ENCODE measurements at regions not wholly inside any gene's neighbourhood (a gene's known extent, or its start where the extent isn't known, plus 50 kb on each side); places are given as distances from the start of the nearest gene placed in this dataset.
"Not testable (repeated sequence)": the region's sequence is repeated elsewhere in the genome, so short reads cannot be mapped to it uniquely, and the experiment has no call there.

DNA sequence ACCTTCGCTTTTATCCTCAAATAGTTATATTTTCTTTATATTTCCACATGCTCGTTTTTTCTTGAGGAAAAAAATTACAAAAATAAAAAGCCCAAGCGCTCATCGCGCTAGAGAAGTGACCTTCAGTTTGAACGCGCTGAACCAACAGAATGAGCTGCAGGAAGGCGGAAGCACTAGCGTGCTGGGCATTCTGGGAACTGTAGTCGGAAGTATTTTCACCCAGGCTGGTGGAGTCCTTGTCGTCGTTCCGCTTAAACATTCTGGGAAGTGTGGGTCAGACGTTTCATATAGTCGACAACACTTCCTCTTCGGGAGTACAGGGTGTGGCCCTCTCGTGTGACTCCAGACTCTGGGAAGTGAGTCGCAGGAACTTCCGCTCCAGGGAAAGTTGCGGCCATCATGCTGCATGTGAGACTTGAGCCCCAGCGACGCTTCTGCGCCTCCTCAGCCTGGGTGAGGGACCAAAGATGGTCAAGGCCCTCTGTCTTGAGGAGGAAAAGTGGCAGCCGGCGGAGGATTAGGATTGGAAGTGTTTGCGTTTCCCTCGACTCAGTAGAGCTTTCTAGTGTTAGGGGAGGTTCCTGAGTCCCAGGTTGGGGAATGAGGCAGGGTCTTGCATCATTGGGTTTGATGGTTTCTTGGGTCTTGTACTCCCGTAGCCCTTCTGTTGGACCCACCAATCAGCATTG, 84.1 kb upstream of the GPR39 start:
- H3K27me3 ChIP-seq (ENCODE audit: insufficient read depth, low read depth); H4K20me1 ChIP-seq (ENCODE audit: insufficient read depth); H3K36me3 ChIP-seq (ENCODE audit: insufficient read depth); H3K27ac ChIP-seq; H3K4me1 ChIP-seq (ENCODE audit: low read depth, poor library complexity, severe bottlenecking); H3K4me2 ChIP-seq; H3K79me2 ChIP-seq (ENCODE audit: insufficient read depth, low read depth); H3K4me3 ChIP-seq (IDR thresholded peaks at IDR 0.05; ENCODE audit: insufficient read depth, low read depth, low read length); H3K9ac ChIP-seq; H2AFZ ChIP-seq (ENCODE audit: low read depth): not testable (repeated sequence)

DNA sequence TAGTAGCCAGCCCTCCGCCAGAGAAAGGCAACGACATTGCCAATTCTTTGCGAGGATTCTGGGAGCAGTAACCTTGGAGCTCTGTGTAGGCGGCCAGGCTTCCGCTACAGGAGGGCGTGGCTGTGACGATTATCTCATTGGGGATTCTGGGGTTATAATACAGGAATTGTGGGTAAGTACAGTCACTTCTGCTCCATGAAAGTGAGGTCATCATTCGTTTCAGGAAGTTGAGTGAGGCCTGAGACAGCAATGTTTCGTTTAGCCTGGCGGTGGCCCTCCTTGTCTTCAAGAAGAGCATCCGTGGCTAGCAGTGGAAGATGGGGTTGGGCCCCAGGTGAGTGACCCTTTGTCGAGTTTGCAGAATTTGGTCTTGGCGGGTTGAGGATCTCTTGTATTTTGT, 79.5 kb upstream of the GPR39 start:
- H3K79me2 ChIP-seq (ENCODE audit: insufficient read depth, low read depth); H2AFZ ChIP-seq (ENCODE audit: low read depth); H3K27me3 ChIP-seq (ENCODE audit: insufficient read depth, low read depth); H3K4me3 ChIP-seq (IDR thresholded peaks at IDR 0.05; ENCODE audit: insufficient read depth, low read depth, low read length); H3K27ac ChIP-seq; H3K36me3 ChIP-seq (ENCODE audit: insufficient read depth); H3K4me1 ChIP-seq (ENCODE audit: low read depth, poor library complexity, severe bottlenecking); H3K4me2 ChIP-seq; H3K9ac ChIP-seq; H4K20me1 ChIP-seq (ENCODE audit: insufficient read depth): not testable (repeated sequence)

DNA sequence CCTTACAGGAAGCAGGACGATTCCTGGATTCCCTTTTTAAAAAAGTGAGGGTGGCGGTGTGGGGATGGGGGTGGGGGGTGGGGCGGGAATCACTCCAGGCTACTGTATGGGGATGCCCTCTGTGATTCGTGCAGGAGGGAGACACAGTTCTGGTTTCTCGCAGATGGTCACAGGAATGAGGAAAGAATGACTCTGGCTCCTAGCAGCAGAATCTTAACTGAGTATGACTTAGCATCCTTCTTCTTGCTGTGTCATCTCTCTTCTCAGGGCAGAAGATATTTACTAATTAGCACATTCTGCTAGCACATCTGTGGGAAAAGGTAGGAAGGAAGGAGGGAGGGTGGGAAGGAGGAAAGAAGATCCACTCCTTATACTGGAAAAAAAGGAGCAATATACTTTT, 78.8 kb upstream of the GPR39 start:
- not testable (repeated sequence) for H3K4me1 ChIP-seq (ENCODE audit: low read depth, poor library complexity, severe bottlenecking); H3K27me3 ChIP-seq (ENCODE audit: insufficient read depth, low read depth); H3K36me3 ChIP-seq (ENCODE audit: insufficient read depth); H3K27ac ChIP-seq; H3K9ac ChIP-seq; H3K4me2 ChIP-seq; H3K4me3 ChIP-seq (IDR thresholded peaks at IDR 0.05; ENCODE audit: insufficient read depth, low read depth, low read length); H2AFZ ChIP-seq (ENCODE audit: low read depth); H3K79me2 ChIP-seq (ENCODE audit: insufficient read depth, low read depth); H4K20me1 ChIP-seq (ENCODE audit: insufficient read depth)

DNA sequence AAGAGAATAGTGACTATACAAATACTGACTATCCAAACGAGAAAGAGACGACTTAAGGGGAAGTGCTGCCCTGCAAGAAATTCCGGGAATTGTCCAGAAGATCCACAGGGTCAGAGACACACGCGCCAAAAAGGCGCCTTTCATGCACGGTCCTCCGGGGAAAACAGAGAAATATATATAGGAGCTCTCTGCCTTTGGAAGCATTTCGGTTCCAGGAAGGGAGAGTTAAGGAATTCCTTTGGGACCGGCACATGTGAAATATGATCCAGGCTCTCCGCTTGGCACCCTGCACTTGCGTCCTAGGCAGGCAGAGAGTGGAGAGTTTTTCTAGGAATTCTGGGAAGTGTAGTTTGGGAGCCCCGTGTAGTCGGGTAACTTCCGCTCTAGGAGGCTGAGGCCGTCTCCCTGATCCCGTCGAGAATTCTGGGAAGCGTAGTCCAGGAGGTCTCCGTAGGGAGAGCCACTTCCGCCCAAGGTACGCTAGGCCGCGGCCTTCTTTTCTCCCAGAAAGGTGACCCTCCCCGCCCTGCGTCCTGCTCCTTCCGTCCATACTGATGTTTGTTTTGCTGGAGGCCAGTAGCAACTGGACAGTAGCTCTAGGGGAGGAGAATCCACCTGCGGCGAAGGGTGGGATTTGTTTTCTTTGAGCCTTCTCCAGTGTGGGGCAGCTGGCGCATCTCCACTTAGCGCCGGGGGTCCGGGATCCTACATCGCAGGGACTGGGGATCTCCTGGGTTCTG, 69.4 kb upstream of the GPR39 start:
- H3K27me3 ChIP-seq (ENCODE audit: insufficient read depth, low read depth); H3K79me2 ChIP-seq (ENCODE audit: insufficient read depth, low read depth); H4K20me1 ChIP-seq (ENCODE audit: insufficient read depth); H3K9ac ChIP-seq; H3K4me1 ChIP-seq (ENCODE audit: low read depth, poor library complexity, severe bottlenecking); H3K36me3 ChIP-seq (ENCODE audit: insufficient read depth); H3K4me3 ChIP-seq (IDR thresholded peaks at IDR 0.05; ENCODE audit: insufficient read depth, low read depth, low read length); H2AFZ ChIP-seq (ENCODE audit: low read depth); H3K27ac ChIP-seq; H3K4me2 ChIP-seq: not testable (repeated sequence)

DNA sequence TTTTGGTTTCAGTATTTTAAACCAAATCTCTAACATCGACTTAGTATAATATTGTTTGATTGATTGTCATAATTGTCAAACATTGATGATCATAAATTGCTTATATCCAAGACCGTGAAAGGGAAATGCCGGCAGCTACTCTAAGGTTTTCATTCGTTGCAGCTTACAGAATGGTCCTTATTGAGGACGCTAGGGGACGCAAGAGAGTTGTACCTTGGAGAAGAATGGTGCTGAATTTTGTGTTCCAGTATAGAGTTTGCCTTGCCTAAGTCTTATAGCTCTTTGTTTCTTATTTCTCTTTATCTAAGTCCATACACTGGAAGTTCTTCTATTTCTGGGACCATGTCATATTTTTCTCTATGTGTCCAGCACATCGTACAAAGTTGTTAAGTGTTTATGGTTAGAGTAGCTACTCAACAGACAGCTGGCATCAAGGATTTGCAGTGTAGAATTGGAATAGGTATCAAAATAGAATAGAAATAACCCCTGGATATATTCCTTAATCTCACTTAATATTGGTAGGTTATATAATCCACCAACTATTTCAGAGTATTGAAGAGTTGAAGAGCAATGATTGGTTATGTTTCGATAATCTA, 67.4 kb upstream of the GPR39 start:
- H3K79me2 ChIP-seq (ENCODE audit: insufficient read depth, low read depth); H3K9ac ChIP-seq; H3K27me3 ChIP-seq (ENCODE audit: insufficient read depth, low read depth); H3K27ac ChIP-seq; H3K4me3 ChIP-seq (IDR thresholded peaks at IDR 0.05; ENCODE audit: insufficient read depth, low read depth, low read length); H3K36me3 ChIP-seq (ENCODE audit: insufficient read depth); H3K4me1 ChIP-seq (ENCODE audit: low read depth, poor library complexity, severe bottlenecking); H3K4me2 ChIP-seq; H2AFZ ChIP-seq (ENCODE audit: low read depth); H4K20me1 ChIP-seq (ENCODE audit: insufficient read depth): not testable (repeated sequence)

DNA sequence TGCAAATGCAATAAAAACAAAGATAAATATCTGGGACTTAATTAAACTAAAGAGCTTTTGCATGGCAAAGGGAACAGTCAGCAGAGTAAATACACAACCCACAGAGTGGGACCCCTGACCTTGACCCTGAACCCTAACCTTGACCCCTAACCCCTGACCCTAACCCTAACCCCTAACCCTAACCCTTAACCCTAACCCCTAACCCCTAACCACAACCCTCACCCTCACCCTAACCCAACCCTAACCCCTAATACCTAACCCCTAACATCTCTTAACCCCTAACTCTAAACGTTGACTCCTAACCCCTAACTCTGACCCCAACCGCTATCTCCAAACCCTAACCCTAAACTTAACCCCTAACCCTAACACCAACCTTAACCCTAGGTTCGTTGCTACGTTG, 64.9 kb upstream of the GPR39 start:
- not testable (repeated sequence) for H3K4me2 ChIP-seq; H3K4me1 ChIP-seq (ENCODE audit: low read depth, poor library complexity, severe bottlenecking); H3K36me3 ChIP-seq (ENCODE audit: insufficient read depth); H3K27ac ChIP-seq; H4K20me1 ChIP-seq (ENCODE audit: insufficient read depth); H3K27me3 ChIP-seq (ENCODE audit: insufficient read depth, low read depth); H2AFZ ChIP-seq (ENCODE audit: low read depth); H3K9ac ChIP-seq; H3K4me3 ChIP-seq (IDR thresholded peaks at IDR 0.05; ENCODE audit: insufficient read depth, low read depth, low read length); H3K79me2 ChIP-seq (ENCODE audit: insufficient read depth, low read depth)

DNA sequence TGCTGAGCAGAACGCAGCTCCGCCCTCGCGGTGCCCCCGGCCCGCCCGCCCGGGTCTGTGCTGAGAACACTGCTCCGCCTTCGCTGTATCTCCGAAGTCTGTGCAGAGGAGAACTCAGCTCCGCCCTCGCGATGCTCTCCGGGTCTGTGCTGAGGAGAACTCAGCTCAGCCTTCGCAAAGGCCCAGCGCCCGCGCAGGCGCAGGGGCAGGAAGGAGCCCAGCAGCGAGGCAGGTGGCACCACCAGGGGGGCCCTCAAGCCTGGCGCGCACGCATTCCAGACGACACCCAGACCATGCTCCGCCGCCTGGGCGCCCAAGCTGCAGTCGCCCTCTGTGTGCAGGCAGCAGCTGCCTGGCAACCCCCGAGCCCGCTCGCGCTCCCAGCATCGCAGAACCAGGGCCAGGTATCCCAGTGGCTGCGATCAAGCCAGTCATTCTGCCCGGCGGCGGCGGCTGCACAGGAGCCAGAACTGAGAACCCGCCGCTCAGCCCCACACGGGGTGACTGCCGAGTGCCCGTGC, 64.1 kb upstream of the GPR39 start:
- H3K4me3 ChIP-seq (IDR thresholded peaks at IDR 0.05; ENCODE audit: insufficient read depth, low read depth, low read length); H3K27me3 ChIP-seq (ENCODE audit: insufficient read depth, low read depth); H3K36me3 ChIP-seq (ENCODE audit: insufficient read depth); H3K4me2 ChIP-seq; H3K79me2 ChIP-seq (ENCODE audit: insufficient read depth, low read depth); H3K4me1 ChIP-seq (ENCODE audit: low read depth, poor library complexity, severe bottlenecking); H4K20me1 ChIP-seq (ENCODE audit: insufficient read depth): not testable (repeated sequence)
- Histone ChIP-seq H3K9ac (peak overlapping the region; percentile 59; the same call in 1 of the 2 replicates), H2AFZ (ENCODE audit: low read depth) (peak overlapping the region; percentile 26; the same call in 1 of the 2 replicates), H3K27ac (peak overlapping the region; percentile 68)

DNA sequence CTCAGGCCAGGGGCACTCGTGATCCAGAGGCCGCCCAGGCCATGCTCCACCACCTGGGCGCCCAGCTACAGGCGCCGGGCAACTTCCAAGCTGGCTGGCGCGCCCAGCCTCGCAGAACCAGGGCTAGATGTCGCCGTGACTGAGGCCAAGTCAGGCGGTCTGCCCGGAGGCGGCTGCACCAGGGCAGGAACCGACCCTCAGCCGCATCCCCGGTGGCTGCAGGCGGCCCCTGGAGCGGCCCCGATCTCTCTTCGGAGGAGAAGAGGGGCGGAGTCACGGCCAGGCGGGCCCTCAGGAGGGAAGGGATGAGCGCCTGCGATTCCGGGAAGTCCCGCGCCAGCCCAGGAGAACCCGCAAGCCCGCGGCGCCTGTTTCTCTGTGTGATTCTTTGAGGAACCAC, 63.2 kb upstream of the GPR39 start:
- not testable (repeated sequence) for H4K20me1 ChIP-seq (ENCODE audit: insufficient read depth); H3K79me2 ChIP-seq (ENCODE audit: insufficient read depth, low read depth); H3K4me3 ChIP-seq (IDR thresholded peaks at IDR 0.05; ENCODE audit: insufficient read depth, low read depth, low read length); H3K36me3 ChIP-seq (ENCODE audit: insufficient read depth); H3K4me1 ChIP-seq (ENCODE audit: low read depth, poor library complexity, severe bottlenecking); H3K27me3 ChIP-seq (ENCODE audit: insufficient read depth, low read depth); H3K4me2 ChIP-seq
- Histone ChIP-seq H2AFZ (ENCODE audit: low read depth) (peak overlapping the region; percentile 44; the same call in 1 of the 2 replicates), H3K9ac (peak overlapping the region; percentile 59; the same call in 1 of the 2 replicates), H3K27ac (peak overlapping the region; percentile 68)

DNA sequence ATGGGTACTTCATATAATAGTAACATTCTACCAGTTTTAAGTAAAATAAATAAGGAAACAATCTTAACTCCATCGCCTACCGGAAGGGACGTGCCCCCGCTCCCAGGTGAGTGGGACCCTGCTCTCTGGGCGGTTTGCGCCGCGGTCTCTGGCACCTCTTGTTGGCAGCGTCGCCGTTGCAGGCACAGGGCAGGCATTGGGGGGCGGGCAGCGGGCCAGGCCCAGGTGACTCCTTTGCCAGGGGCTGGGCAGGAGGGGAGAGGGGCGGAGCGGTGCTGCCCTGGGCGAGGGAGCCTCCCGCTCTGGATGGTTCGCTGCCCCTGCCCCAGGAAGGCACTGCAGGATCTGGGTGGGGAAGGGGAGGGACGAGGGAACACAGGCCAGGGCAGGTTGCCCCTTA, 55.6 kb upstream of the GPR39 start:
- not testable (repeated sequence) for H2AFZ ChIP-seq (ENCODE audit: low read depth); H3K4me2 ChIP-seq; H3K27ac ChIP-seq; H3K36me3 ChIP-seq (ENCODE audit: insufficient read depth); H3K4me3 ChIP-seq (IDR thresholded peaks at IDR 0.05; ENCODE audit: insufficient read depth, low read depth, low read length); H3K4me1 ChIP-seq (ENCODE audit: low read depth, poor library complexity, severe bottlenecking); H4K20me1 ChIP-seq (ENCODE audit: insufficient read depth); H3K27me3 ChIP-seq (ENCODE audit: insufficient read depth, low read depth); H3K79me2 ChIP-seq (ENCODE audit: insufficient read depth, low read depth); H3K9ac ChIP-seq

DNA sequence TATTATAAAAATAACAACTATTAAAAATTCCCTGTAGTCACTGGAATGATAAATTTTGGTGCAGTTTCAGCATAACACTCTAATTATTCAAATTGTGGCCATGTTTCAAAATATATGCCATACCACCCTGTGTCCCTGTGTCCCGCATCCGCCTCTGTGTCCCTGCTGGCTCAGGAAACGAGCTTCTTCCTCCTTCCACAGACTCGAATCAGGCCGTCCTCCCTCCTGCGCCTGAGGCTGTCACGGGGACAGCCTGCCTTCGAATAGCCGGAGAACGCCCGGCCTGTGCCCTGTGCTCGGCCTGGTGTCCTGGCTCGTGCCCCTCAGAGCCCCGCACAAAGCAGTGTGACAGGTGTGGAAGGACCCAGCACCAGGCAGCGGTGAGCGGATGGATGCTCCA, 55.1 kb upstream of the GPR39 start:
- H3K79me2 ChIP-seq (ENCODE audit: insufficient read depth, low read depth); H3K36me3 ChIP-seq (ENCODE audit: insufficient read depth); H3K9ac ChIP-seq; H4K20me1 ChIP-seq (ENCODE audit: insufficient read depth); H3K27ac ChIP-seq; H3K27me3 ChIP-seq (ENCODE audit: insufficient read depth, low read depth); H2AFZ ChIP-seq (ENCODE audit: low read depth); H3K4me2 ChIP-seq; H3K4me1 ChIP-seq (ENCODE audit: low read depth, poor library complexity, severe bottlenecking); H3K4me3 ChIP-seq (IDR thresholded peaks at IDR 0.05; ENCODE audit: insufficient read depth, low read depth, low read length): not testable (repeated sequence)

Data from KMS-11 (cell line).